Esophagus squamous epithelium (tissue), 4 donors: ENCODE measurements at regions not wholly inside any gene's neighbourhood (a gene's known extent, or its start where the extent isn't known, plus 50 kb on each side); places are given as distances from the start of the nearest gene placed in this dataset.

ENCODE experiments used
- CTCF ChIP-seq, 6 experiments: fragments of 450-650 bp in 4 of 6; fragments of 200-600 bp in 2 of 6; sonication (generic) in 2 of 6; IDR thresholded peaks; one replicate each; pipeline ENCODE4 v1.5.1; 2016 to 2019; ENCODE audit warnings: antibody characterized with exemption in 6 of 6, mild to moderate bottlenecking in 4 of 6, moderate library complexity in 4 of 6
- POLR2A ChIP-seq, 4 donors: fragments of 450-650 bp; IDR thresholded peaks; one replicate each; pipeline ENCODE4 v1.6.1; 2017; ENCODE audit warnings: antibody characterized with exemption in 4 of 4, mild to moderate bottlenecking in 4 of 4, moderate library complexity in 3 of 4

GRCh38 chr5:63700241-63700640 is 262.0 kb downstream of the HTR1A start:
- TF ChIP-seq CTCF (IDR thresholded peaks at IDR 0.05) (no peak), POLR2A (IDR thresholded peaks at IDR 0.05) (no peak)
